ENCODE measurements at regions not wholly inside any gene's neighbourhood (a gene's known extent, or its start where the extent isn't known, plus 50 kb on each side); places are given as distances from the start of the nearest gene placed in this dataset.

GRCh38 chr10:118818621-118819221 lies 64.0 kb upstream of the CACUL1 start:
- Histone ChIP-seq H3K27me3 (replicated peaks; ENCODE audit: insufficient read depth, low read length) (no peaks in the 10 kb centered on the region), H3F3A (ENCODE audit: insufficient read depth, low read length) (no peaks in the 10 kb centered on the region), H3K79me2 (ENCODE audit: low read length) (no peaks in the 10 kb centered on the region), H3K9ac (ENCODE audit: low read length) (no peak overlapping the region), H3K9me2 (replicated peaks; ENCODE audit: insufficient read depth, low read length) (no peaks in the 10 kb centered on the region), H3K4me1 (ENCODE audit: low read length) (no peaks in the 10 kb centered on the region), H2AFZ (ENCODE audit: low read length) (no peak overlapping the region), H3K4me3 (ENCODE audit: low read length) (no peak overlapping the region), H4K20me1 (ENCODE audit: insufficient read depth, low read length) (no peaks in the 10 kb centered on the region), H3K27ac (ENCODE audit: low read length) (no peak overlapping the region), H3K36me3 (replicated peaks; ENCODE audit: insufficient read depth, low read length) (no peaks in the 10 kb centered on the region), H3K9me3 (replicated peaks; ENCODE audit: insufficient read depth, low read length) (no peaks in the 10 kb centered on the region), H3K4me2 (ENCODE audit: low read depth, low read length) (no peak overlapping the region)
- DNase-seq, result no peak
- TF ChIP-seq CTCF (IDR thresholded peaks at IDR 0.05; ENCODE audit: low read length) (no peak), EZH2 (optimal IDR thresholded peaks at IDR 0.05; ENCODE audit: low read depth, low read length) (no peak), EZH2phosphoT487 (IDR thresholded peaks at IDR 0.05; ENCODE audit: low read length) (no peak)

- no peak overlapping the region for H3K9ac ChIP-seq (ENCODE audit: low read length)
- no peak overlapping the region for H3K4me3 ChIP-seq (ENCODE audit: low read length)
- no peak overlapping the region for H2AFZ ChIP-seq (ENCODE audit: low read length)
- no peaks in the 10 kb centered on the region for H4K20me1 ChIP-seq (ENCODE audit: insufficient read depth, low read length)
- no peaks in the 10 kb centered on the region for H3F3A ChIP-seq (ENCODE audit: insufficient read depth, low read length)
- no peak for TF ChIP-seq EZH2 (optimal IDR thresholded peaks at IDR 0.05; ENCODE audit: low read depth, low read length)
- TF ChIP-seq CTCF (IDR thresholded peaks at IDR 0.05; ENCODE audit: low read length), result no peak
- no peak for TF ChIP-seq EZH2phosphoT487 (IDR thresholded peaks at IDR 0.05; ENCODE audit: low read length)
- no peaks in the 10 kb centered on the region for H3K36me3 ChIP-seq (replicated peaks; ENCODE audit: insufficient read depth, low read length)
- H3K4me2 ChIP-seq (ENCODE audit: low read depth, low read length), result no peak overlapping the region
- H3K79me2 ChIP-seq (ENCODE audit: low read length), result no peaks in the 10 kb centered on the region
- H3K27ac ChIP-seq (ENCODE audit: low read length), result no peak overlapping the region
- no peak for DNase-seq
- H3K4me1 ChIP-seq (ENCODE audit: low read length), result no peaks in the 10 kb centered on the region
- H3K27me3 ChIP-seq (replicated peaks; ENCODE audit: insufficient read depth, low read length), result no peaks in the 10 kb centered on the region
- H3K9me2 ChIP-seq (replicated peaks; ENCODE audit: insufficient read depth, low read length), result no peaks in the 10 kb centered on the region
- no peaks in the 10 kb centered on the region for H3K9me3 ChIP-seq (replicated peaks; ENCODE audit: insufficient read depth, low read length)
Measured at GRCh38 chr10:118820326-118821116, 65.8 kb upstream of the CACUL1 start.

- H3K9me2 ChIP-seq (replicated peaks; ENCODE audit: insufficient read depth, low read length), result no peaks in the 10 kb centered on the region
- H3K79me2 ChIP-seq (ENCODE audit: low read length), result no peaks in the 10 kb centered on the region
- no peak overlapping the region for H2AFZ ChIP-seq (ENCODE audit: low read length)
Measured at GRCh38 chr10:118823256-118823907, 68.6 kb upstream of the CACUL1 start.

More at GRCh38 chr10:118823256-118823907, 68.6 kb upstream of the CACUL1 start:
- Histone ChIP-seq H3K4me1 (ENCODE audit: low read length) (no peaks in the 10 kb centered on the region), H3K4me3 (ENCODE audit: low read length) (no peak overlapping the region), H3K36me3 (replicated peaks; ENCODE audit: insufficient read depth, low read length) (no peaks in the 10 kb centered on the region), H3K4me2 (ENCODE audit: low read depth, low read length) (no peak overlapping the region), H3K9ac (ENCODE audit: low read length) (no peak overlapping the region), H3F3A (ENCODE audit: insufficient read depth, low read length) (no peaks in the 10 kb centered on the region), H4K20me1 (ENCODE audit: insufficient read depth, low read length) (no peaks in the 10 kb centered on the region), H3K27ac (ENCODE audit: low read length) (no peak overlapping the region), H3K27me3 (replicated peaks; ENCODE audit: insufficient read depth, low read length) (no peaks in the 10 kb centered on the region), H3K9me3 (replicated peaks; ENCODE audit: insufficient read depth, low read length) (no peaks in the 10 kb centered on the region)
- DNase-seq, result no peak
- TF ChIP-seq EZH2 (optimal IDR thresholded peaks at IDR 0.05; ENCODE audit: low read depth, low read length) (no peak), EZH2phosphoT487 (IDR thresholded peaks at IDR 0.05; ENCODE audit: low read length) (no peak), CTCF (IDR thresholded peaks at IDR 0.05; ENCODE audit: low read length) (no peak)
